ENCODE measurements at regions not wholly inside any gene's neighbourhood (a gene's known extent, or its start where the extent isn't known, plus 50 kb on each side); places are given as distances from the start of the nearest gene placed in this dataset.

GRCh38 chr4:181659876-181660275, 583.3 kb upstream of the TENM3 start:
- DNase-seq (ENCODE audit: extremely low spot score): no peak
- Histone ChIP-seq H3K27ac (ENCODE audit: low read depth) (no peak overlapping the region), H3K36me3 (ENCODE audit: insufficient read depth) (no peaks in the 10 kb centered on the region), H3K4me1 (ENCODE audit: insufficient read depth) (no peaks in the 10 kb centered on the region), H3K4me3 (ENCODE audit: low read depth, low read length) (no peak overlapping the region)
- 71% methylated on average over 6 of the region's 6 CpGs for WGBS

- Histone ChIP-seq H3K4me1 (ENCODE audit: insufficient read depth) (no peaks in the 10 kb centered on the region), H3K27ac (ENCODE audit: low read depth) (no peak overlapping the region), H3K36me3 (ENCODE audit: insufficient read depth) (no peaks in the 10 kb centered on the region), H3K4me3 (ENCODE audit: low read depth, low read length) (no peak overlapping the region)
- no peak for DNase-seq (ENCODE audit: extremely low spot score)
- WGBS: 73% methylated on average over 4 of the region's 4 CpGs
These were observed 582.1 kb upstream of the TENM3 start for GRCh38 chr4:181661090-181661489.

- 19% methylated on average over 2 of the region's 2 CpGs for WGBS
- no peak for DNase-seq (ENCODE audit: extremely low spot score)
- H3K4me1 ChIP-seq (ENCODE audit: insufficient read depth): no peaks in the 10 kb centered on the region
- H3K27ac ChIP-seq (ENCODE audit: low read depth): no peak overlapping the region
- H3K36me3 ChIP-seq (ENCODE audit: insufficient read depth): no peaks in the 10 kb centered on the region
- H3K4me3 ChIP-seq (ENCODE audit: low read depth, low read length): no peak overlapping the region
These were observed 581.3 kb upstream of the TENM3 start for GRCh38 chr4:181661923-181662322.

GRCh38 chr4:181662383-181662782, 580.8 kb upstream of the TENM3 start:
- H3K4me3 ChIP-seq (ENCODE audit: low read depth, low read length): no peak overlapping the region
- H3K27ac ChIP-seq (ENCODE audit: low read depth): no peak overlapping the region
- 43% methylated on average over 3 of the region's 3 CpGs for WGBS
- H3K36me3 ChIP-seq (ENCODE audit: insufficient read depth): no peaks in the 10 kb centered on the region
- no peaks in the 10 kb centered on the region for H3K4me1 ChIP-seq (ENCODE audit: insufficient read depth)
- no peak for DNase-seq (ENCODE audit: extremely low spot score)

GRCh38 chr4:181670506-181670905, 572.7 kb upstream of the TENM3 start:
- 82% methylated on average over 2 of the region's 2 CpGs for WGBS
- no peak for DNase-seq (ENCODE audit: extremely low spot score)
- Histone ChIP-seq H3K4me3 (ENCODE audit: low read depth, low read length) (no peak overlapping the region), H3K27ac (ENCODE audit: low read depth) (no peak overlapping the region), H3K36me3 (ENCODE audit: insufficient read depth) (no peaks in the 10 kb centered on the region), H3K4me1 (ENCODE audit: insufficient read depth) (no peaks in the 10 kb centered on the region)

- DNase-seq (ENCODE audit: extremely low spot score): no peak
- 79% methylated on average over 2 of the region's 2 CpGs for WGBS
- H3K27ac ChIP-seq (ENCODE audit: low read depth): no peak overlapping the region
These were observed 571.5 kb upstream of the TENM3 start for GRCh38 chr4:181671672-181672071.

GRCh38 chr4:181672751-181673150, 570.5 kb upstream of the TENM3 start:
- no peaks in the 10 kb centered on the region for H3K4me1 ChIP-seq (ENCODE audit: insufficient read depth)
- WGBS: 76% methylated on average over 2 of the region's 2 CpGs
- no peak overlapping the region for H3K4me3 ChIP-seq (ENCODE audit: low read depth, low read length)
- no peak overlapping the region for H3K27ac ChIP-seq (ENCODE audit: low read depth)
- no peaks in the 10 kb centered on the region for H3K36me3 ChIP-seq (ENCODE audit: insufficient read depth)
- no peak for DNase-seq (ENCODE audit: extremely low spot score)

More at GRCh38 chr4:181671672-181672071, 571.5 kb upstream of the TENM3 start:
- Histone ChIP-seq H3K4me3 (ENCODE audit: low read depth, low read length) (no peak overlapping the region), H3K4me1 (ENCODE audit: insufficient read depth) (no peaks in the 10 kb centered on the region), H3K36me3 (ENCODE audit: insufficient read depth) (no peaks in the 10 kb centered on the region)

- H3K36me3 ChIP-seq (ENCODE audit: insufficient read depth): no peaks in the 10 kb centered on the region
- H3K27ac ChIP-seq (ENCODE audit: low read depth): no peak overlapping the region
- 67% methylated on average over 1 of the region's 1 CpG for WGBS
- no peak overlapping the region for H3K4me3 ChIP-seq (ENCODE audit: low read depth, low read length)
- no peaks in the 10 kb centered on the region for H3K4me1 ChIP-seq (ENCODE audit: insufficient read depth)
- no peak for DNase-seq (ENCODE audit: extremely low spot score)
These were observed 568.8 kb upstream of the TENM3 start for GRCh38 chr4:181674315-181674875.

- DNase-seq (ENCODE audit: extremely low spot score): no peak
- Histone ChIP-seq H3K4me3 (ENCODE audit: low read depth, low read length) (no peak overlapping the region), H3K36me3 (ENCODE audit: insufficient read depth) (no peaks in the 10 kb centered on the region), H3K4me1 (ENCODE audit: insufficient read depth) (no peaks in the 10 kb centered on the region), H3K27ac (ENCODE audit: low read depth) (no peak overlapping the region)
- 48% methylated on average over 2 of the region's 2 CpGs for WGBS
These were observed 566.7 kb upstream of the TENM3 start for GRCh38 chr4:181676546-181676945.

GRCh38 chr4:181677201-181677600, 566.0 kb upstream of the TENM3 start:
- no peaks in the 10 kb centered on the region for H3K36me3 ChIP-seq (ENCODE audit: insufficient read depth)
- whole genome bisulfite sequencing: 87% methylated on average over 3 of the region's 3 CpGs

GRCh38 chr4:181677621-181678020, 565.6 kb upstream of the TENM3 start:
- Histone ChIP-seq H3K27ac (ENCODE audit: low read depth) (no peak overlapping the region), H3K4me1 (ENCODE audit: insufficient read depth) (no peaks in the 10 kb centered on the region), H3K36me3 (ENCODE audit: insufficient read depth) (no peaks in the 10 kb centered on the region), H3K4me3 (ENCODE audit: low read depth, low read length) (no peak overlapping the region)
- DNase-seq (ENCODE audit: extremely low spot score): no peak
- 85% methylated on average over 6 of the region's 6 CpGs for WGBS

More at GRCh38 chr4:181677201-181677600, 566.0 kb upstream of the TENM3 start:
- H3K4me3 ChIP-seq (ENCODE audit: low read depth, low read length): no peak overlapping the region
- H3K27ac ChIP-seq (ENCODE audit: low read depth): no peak overlapping the region
- no peak for DNase-seq (ENCODE audit: extremely low spot score)
- no peaks in the 10 kb centered on the region for H3K4me1 ChIP-seq (ENCODE audit: insufficient read depth)

- H3K27ac ChIP-seq (ENCODE audit: low read depth): no peak overlapping the region
- WGBS: 74% methylated on average over 3 of the region's 3 CpGs
- no peak for DNase-seq (ENCODE audit: extremely low spot score)
- H3K4me3 ChIP-seq (ENCODE audit: low read depth, low read length): no peak overlapping the region
- no peaks in the 10 kb centered on the region for H3K36me3 ChIP-seq (ENCODE audit: insufficient read depth)
- H3K4me1 ChIP-seq (ENCODE audit: insufficient read depth): no peaks in the 10 kb centered on the region
These were observed 563.4 kb upstream of the TENM3 start for GRCh38 chr4:181679754-181680153.

GRCh38 chr4:181682367-181683047, 560.7 kb upstream of the TENM3 start:
- Histone ChIP-seq H3K36me3 (ENCODE audit: insufficient read depth) (no peaks in the 10 kb centered on the region), H3K27ac (ENCODE audit: low read depth) (no peak overlapping the region)
- 85% methylated on average over 3 of the region's 3 CpGs for WGBS

GRCh38 chr4:181684310-181684709, 558.9 kb upstream of the TENM3 start:
- H3K4me1 ChIP-seq (ENCODE audit: insufficient read depth): no peaks in the 10 kb centered on the region
- 88% methylated on average over 2 of the region's 2 CpGs for WGBS
- no peak overlapping the region for H3K27ac ChIP-seq (ENCODE audit: low read depth)
- H3K4me3 ChIP-seq (ENCODE audit: low read depth, low read length): no peak overlapping the region
- DNase-seq (ENCODE audit: extremely low spot score): no peak
- no peaks in the 10 kb centered on the region for H3K36me3 ChIP-seq (ENCODE audit: insufficient read depth)

More at GRCh38 chr4:181682367-181683047, 560.7 kb upstream of the TENM3 start:
- DNase-seq (ENCODE audit: extremely low spot score): no peak
- H3K4me1 ChIP-seq (ENCODE audit: insufficient read depth): no peaks in the 10 kb centered on the region
- H3K4me3 ChIP-seq (ENCODE audit: low read depth, low read length): no peak overlapping the region
